ENCODE measurements at regions not wholly inside any gene's neighbourhood (a gene's known extent, or its start where the extent isn't known, plus 50 kb on each side); places are given as distances from the start of the nearest gene placed in this dataset.
A peak's percentile ranks its signal among the peaks of the same experiment; 100 is the strongest.
"Not testable (repeated sequence)": the region's sequence is repeated elsewhere in the genome, so short reads cannot be mapped to it uniquely, and the experiment has no call there.

GRCh38 chr4:64766565-64766964, 357.3 kb upstream of the TECRL start:
- Histone ChIP-seq H3K9me3 (no peaks in the 10 kb centered on the region), H3K4me1 (no peaks in the 10 kb centered on the region), H3K4me3 (no peak overlapping the region), H3K27ac (no peak overlapping the region), H3K36me3 (no peaks in the 10 kb centered on the region), H3K27me3 (no peaks in the 10 kb centered on the region)
- DNase-seq (ENCODE audit: low spot score in 2 of 2) = no peak
- intact Hi-C loops (cut with DNase I; ENCODE audit: low total_unique reads) = no loop called here
- no peak for TF ChIP-seq POLR2AphosphoS5 (IDR thresholded peaks at IDR 0.05)

- Histone ChIP-seq H3K4me3 (no peak overlapping the region), H3K9me3 (peaks cover 0 to 9% of the 10 kb centered on the region in 2 donors), H3K27ac (no peak overlapping the region), H3K27me3 (no peaks in the 10 kb centered on the region), H3K4me1 (no peaks in the 10 kb centered on the region), H3K36me3 (no peaks in the 10 kb centered on the region)
- TF ChIP-seq POLR2A (IDR thresholded peaks at IDR 0.05) (no peak), POLR2AphosphoS5 (IDR thresholded peaks at IDR 0.05) (no peak)
- TF ChIP-seq, protein P1, sequence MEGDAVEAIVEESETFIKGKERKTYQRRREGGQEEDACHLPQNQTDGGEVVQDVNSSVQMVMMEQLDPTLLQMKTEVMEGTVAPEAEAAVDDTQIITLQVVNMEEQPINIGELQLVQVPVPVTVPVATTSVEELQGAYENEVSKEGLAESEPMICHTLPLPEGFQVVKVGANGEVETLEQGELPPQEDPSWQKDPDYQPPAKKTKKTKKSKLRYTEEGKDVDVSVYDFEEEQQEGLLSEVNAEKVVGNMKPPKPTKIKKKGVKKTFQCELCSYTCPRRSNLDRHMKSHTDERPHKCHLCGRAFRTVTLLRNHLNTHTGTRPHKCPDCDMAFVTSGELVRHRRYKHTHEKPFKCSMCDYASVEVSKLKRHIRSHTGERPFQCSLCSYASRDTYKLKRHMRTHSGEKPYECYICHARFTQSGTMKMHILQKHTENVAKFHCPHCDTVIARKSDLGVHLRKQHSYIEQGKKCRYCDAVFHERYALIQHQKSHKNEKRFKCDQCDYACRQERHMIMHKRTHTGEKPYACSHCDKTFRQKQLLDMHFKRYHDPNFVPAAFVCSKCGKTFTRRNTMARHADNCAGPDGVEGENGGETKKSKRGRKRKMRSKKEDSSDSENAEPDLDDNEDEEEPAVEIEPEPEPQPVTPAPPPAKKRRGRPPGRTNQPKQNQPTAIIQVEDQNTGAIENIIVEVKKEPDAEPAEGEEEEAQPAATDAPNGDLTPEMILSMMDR (IDR thresholded peaks at IDR 0.05) = no peak
- intact Hi-C loops (cut with DNase I; ENCODE audit: low total_unique reads) = no loop called here
- no peak for DNase-seq (ENCODE audit: low spot score in 2 of 2)
Observed at GRCh38 chr4:64756016-64756415, 346.8 kb upstream of the TECRL start.

GRCh38 chr4:64747919-64748715, 338.9 kb upstream of the TECRL start:
- TF ChIP-seq, protein P1 (IDR thresholded peaks at IDR 0.05) = no peak
- no peak for TF ChIP-seq POLR2AphosphoS5 (IDR thresholded peaks at IDR 0.05)
- no peak for TF ChIP-seq POLR2A (IDR thresholded peaks at IDR 0.05)
- intact Hi-C loops (cut with DNase I; ENCODE audit: low total_unique reads) = no loop called here
- Histone ChIP-seq H3K27ac (no peak overlapping the region), H3K4me1 (no peaks in the 10 kb centered on the region), H3K9me3 (peaks cover 0 to 5% of the 10 kb centered on the region in 2 donors), H3K27me3 (no peaks in the 10 kb centered on the region), H3K4me3 (no peak overlapping the region), H3K36me3 (no peaks in the 10 kb centered on the region)
- DNase-seq (ENCODE audit: low spot score in 2 of 2) = peak in 1 of 2 donors; percentile 42

DNA sequence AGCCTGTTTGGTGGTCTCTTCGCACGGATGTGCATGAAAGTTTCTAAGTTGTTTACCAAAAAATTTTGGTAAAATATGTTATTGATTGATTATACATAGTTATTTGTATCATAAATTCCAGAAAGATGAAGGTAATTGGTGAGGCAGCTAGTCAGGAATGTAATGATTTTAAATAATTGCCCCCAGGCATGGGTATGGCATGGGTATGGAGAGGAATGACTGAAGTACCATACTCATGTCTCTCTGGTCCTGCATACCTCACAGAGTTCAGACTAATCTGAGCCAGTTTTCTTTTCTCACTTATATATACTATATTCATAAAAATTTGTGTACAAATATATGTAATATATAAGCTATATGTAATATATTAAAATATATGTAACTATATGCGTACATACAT, 329.0 kb upstream of the TECRL start:
- intact Hi-C loops (cut with DNase I; ENCODE audit: low total_unique reads) = no loop called here
- Histone ChIP-seq H3K27ac (no peak overlapping the region), H3K9me3 (no peaks in the 10 kb centered on the region), H3K27me3 (no peaks in the 10 kb centered on the region), H3K4me3 (no peak overlapping the region), H3K4me1 (no peaks in the 10 kb centered on the region), H3K36me3 (no peaks in the 10 kb centered on the region)
- DNase-seq (ENCODE audit: low spot score in 2 of 2) = no peak
- no peak for TF ChIP-seq POLR2AphosphoS5 (IDR thresholded peaks at IDR 0.05)
- TF ChIP-seq, protein P1 (IDR thresholded peaks at IDR 0.05) = no peak

DNA sequence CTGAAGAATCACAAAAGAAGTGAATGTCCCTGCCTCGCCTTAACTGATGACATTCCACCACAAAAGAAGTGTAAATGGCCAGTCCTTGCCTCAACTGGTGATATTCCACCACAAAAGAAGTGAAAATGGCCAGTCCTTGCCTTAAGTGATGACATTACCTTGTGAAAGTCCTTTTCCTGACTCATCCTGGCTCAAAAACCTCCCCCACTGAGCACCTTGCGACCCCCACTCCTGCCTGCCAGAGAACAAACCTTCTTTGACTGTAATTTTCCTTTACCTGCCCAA, 328.5 kb upstream of the TECRL start:
- H3K36me3 ChIP-seq; intact Hi-C loops (cut with DNase I; ENCODE audit: low total_unique reads); H3K27me3 ChIP-seq; H3K9me3 ChIP-seq; H3K4me1 ChIP-seq; DNase-seq (ENCODE audit: low spot score in 2 of 2); H3K4me3 ChIP-seq; H3K27ac ChIP-seq: not testable (repeated sequence)

DNA sequence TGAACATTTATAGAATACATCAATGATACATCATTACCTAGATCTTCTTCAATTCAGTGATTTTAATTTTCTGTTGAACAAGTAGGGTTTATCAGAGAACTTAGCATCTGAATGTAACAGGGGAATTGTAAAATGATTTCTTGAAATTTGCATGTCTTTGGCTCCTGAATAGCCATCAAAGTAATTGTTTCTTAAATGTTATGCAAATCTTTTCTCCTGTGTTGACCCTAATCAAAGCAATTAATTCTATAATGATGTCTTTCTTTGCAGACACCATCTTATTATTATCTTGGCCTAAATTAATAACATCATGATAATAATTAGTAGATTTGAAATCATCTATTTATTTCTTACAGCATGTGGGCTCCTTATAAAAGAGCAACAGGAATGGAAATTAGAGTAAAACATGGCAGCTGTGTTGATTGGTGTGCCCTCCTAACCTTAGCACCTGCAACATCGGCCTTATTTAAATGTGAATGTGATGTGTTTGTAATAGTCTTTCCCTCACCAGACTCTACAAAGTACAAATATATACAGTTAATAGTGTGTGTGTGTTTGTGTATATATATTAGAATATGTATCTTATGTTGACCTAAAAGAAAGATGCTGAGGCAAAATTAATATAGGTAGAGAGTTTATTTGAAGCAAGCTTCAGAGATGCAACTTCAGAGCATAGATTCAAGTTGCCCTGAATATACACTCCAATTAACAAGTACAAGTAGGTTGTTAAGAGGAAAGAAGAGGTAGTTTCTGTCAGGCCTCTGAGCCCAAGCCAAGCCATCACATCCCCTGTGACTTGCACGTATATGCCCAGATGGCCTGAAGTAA, 328.0 kb upstream of the TECRL start:
- Histone ChIP-seq H3K36me3 (no peaks in the 10 kb centered on the region), H3K9me3 (no peaks in the 10 kb centered on the region), H3K27ac (no peak overlapping the region), H3K4me1 (no peaks in the 10 kb centered on the region), H3K4me3 (no peak overlapping the region), H3K27me3 (no peaks in the 10 kb centered on the region)
- DNase-seq (ENCODE audit: low spot score in 2 of 2) = no peak
- no peak for TF ChIP-seq POLR2AphosphoS5 (IDR thresholded peaks at IDR 0.05)
- TF ChIP-seq POLR2A (IDR thresholded peaks at IDR 0.05) = no peak
- TF ChIP-seq, protein P1 (IDR thresholded peaks at IDR 0.05) = no peak
- intact Hi-C loops (cut with DNase I; ENCODE audit: low total_unique reads) = no loop called here

Measured in breast epithelium (tissue), 4 donors.